AG08396 (cell line): ENCODE measurements at regions not wholly inside any gene's neighbourhood (a gene's known extent, or its start where the extent isn't known, plus 50 kb on each side); places are given as distances from the start of the nearest gene placed in this dataset.
"Not testable (repeated sequence)": the region's sequence is repeated elsewhere in the genome, so short reads cannot be mapped to it uniquely, and the experiment has no call there.

ENCODE experiments used
- DNase-seq: peaks from one replicate; pipeline ENCODE4 v3.0.0; 2012; ENCODE audit warnings: low spot score, mixed read lengths

GRCh38 chr10:6984971-6985370, 404.9 kb upstream of the PRKCQ start:
- DNase-seq: no peak

- not testable (repeated sequence) for DNase-seq
Observed at GRCh38 chr10:6984016-6984415, 403.9 kb upstream of the PRKCQ start.

GRCh38 chr10:6980353-6980752, 400.3 kb upstream of the PRKCQ start:
- DNase-seq: no peak

- DNase-seq: no peak
Observed at GRCh38 chr10:6979371-6979770, 399.3 kb upstream of the PRKCQ start.

GRCh38 chr10:6978187-6978627, 398.1 kb upstream of the PRKCQ start:
- no peak for DNase-seq

GRCh38 chr10:6977398-6978186, 397.5 kb upstream of the PRKCQ start:
- no peak for DNase-seq

GRCh38 chr10:6973899-6974298, 393.8 kb upstream of the PRKCQ start:
- no peak for DNase-seq

GRCh38 chr10:6972226-6972625, 392.1 kb upstream of the PRKCQ start:
- no peak for DNase-seq

- no peak for DNase-seq
Observed at GRCh38 chr10:6969659-6970058, 389.6 kb upstream of the PRKCQ start.

GRCh38 chr10:6964543-6964942, 384.5 kb upstream of the PRKCQ start:
- DNase-seq: no peak

- DNase-seq: no peak
Observed at GRCh38 chr10:6962576-6962975, 382.5 kb upstream of the PRKCQ start.

GRCh38 chr10:6958711-6959110, 378.6 kb upstream of the PRKCQ start:
- no peak for DNase-seq

GRCh38 chr10:6958254-6958653, 378.2 kb upstream of the PRKCQ start:
- DNase-seq: no peak

- no peak for DNase-seq
Observed at GRCh38 chr10:6957851-6958250, 377.8 kb upstream of the PRKCQ start.

- no peak for DNase-seq
Observed at GRCh38 chr10:6956562-6956961, 376.5 kb upstream of the PRKCQ start.

- DNase-seq: no peak
Observed at GRCh38 chr10:6953271-6953801, 373.3 kb upstream of the PRKCQ start.

- DNase-seq: no peak
Observed at GRCh38 chr10:6951732-6952131, 371.7 kb upstream of the PRKCQ start.

- DNase-seq: no peak
Observed at GRCh38 chr10:6950133-6950532, 370.1 kb upstream of the PRKCQ start.

- DNase-seq: no peak
Observed at GRCh38 chr10:6944436-6944835, 364.4 kb upstream of the PRKCQ start.

- DNase-seq: no peak
Observed at GRCh38 chr10:6938384-6938783, 358.3 kb upstream of the PRKCQ start.

- no peak for DNase-seq
Observed at GRCh38 chr10:6936931-6937330, 356.9 kb upstream of the PRKCQ start.

GRCh38 chr10:6929148-6929830, 349.2 kb upstream of the PRKCQ start:
- no peak for DNase-seq

- DNase-seq: no peak
Observed at GRCh38 chr10:6928586-6928985, 348.5 kb upstream of the PRKCQ start.
